ENCODE measurements at regions not wholly inside any gene's neighbourhood (a gene's known extent, or its start where the extent isn't known, plus 50 kb on each side); places are given as distances from the start of the nearest gene placed in this dataset.

- TF ChIP-seq, protein P1, sequence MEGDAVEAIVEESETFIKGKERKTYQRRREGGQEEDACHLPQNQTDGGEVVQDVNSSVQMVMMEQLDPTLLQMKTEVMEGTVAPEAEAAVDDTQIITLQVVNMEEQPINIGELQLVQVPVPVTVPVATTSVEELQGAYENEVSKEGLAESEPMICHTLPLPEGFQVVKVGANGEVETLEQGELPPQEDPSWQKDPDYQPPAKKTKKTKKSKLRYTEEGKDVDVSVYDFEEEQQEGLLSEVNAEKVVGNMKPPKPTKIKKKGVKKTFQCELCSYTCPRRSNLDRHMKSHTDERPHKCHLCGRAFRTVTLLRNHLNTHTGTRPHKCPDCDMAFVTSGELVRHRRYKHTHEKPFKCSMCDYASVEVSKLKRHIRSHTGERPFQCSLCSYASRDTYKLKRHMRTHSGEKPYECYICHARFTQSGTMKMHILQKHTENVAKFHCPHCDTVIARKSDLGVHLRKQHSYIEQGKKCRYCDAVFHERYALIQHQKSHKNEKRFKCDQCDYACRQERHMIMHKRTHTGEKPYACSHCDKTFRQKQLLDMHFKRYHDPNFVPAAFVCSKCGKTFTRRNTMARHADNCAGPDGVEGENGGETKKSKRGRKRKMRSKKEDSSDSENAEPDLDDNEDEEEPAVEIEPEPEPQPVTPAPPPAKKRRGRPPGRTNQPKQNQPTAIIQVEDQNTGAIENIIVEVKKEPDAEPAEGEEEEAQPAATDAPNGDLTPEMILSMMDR (conservative IDR thresholded peaks at IDR 0.05 in 1 of 2, IDR thresholded peaks at IDR 0.05 in 1 of 2; ENCODE audit: extremely low read depth in 1 of 2, insufficient read depth in 1 of 2, low read depth in 1 of 2, low read length in 2 of 2) = no peak
- no peak for TF ChIP-seq EZH2 (IDR thresholded peaks at IDR 0.05; ENCODE audit: borderline replicate concordance, low read length)
Observed at GRCh38 chr3:132983143-132983770, 54.9 kb upstream of the TMEM108 start.

All from mammary epithelial cell (primary cell).